GM20000 (cell line): ENCODE measurements at regions not wholly inside any gene's neighbourhood (a gene's known extent, or its start where the extent isn't known, plus 50 kb on each side); places are given as distances from the start of the nearest gene placed in this dataset.

Experiments
- DNase-seq: peaks from one replicate; pipeline ENCODE4 v3.0.0; 2012; ENCODE audit warnings: low spot score
- CTCF ChIP-seq: IDR thresholded peaks from 2 replicates; pipeline ENCODE4 v1.5.1; 2012; ENCODE audit warnings: mild to moderate bottlenecking, control low read depth; ENCODE audit errors: extremely low read depth, missing control alignments

- TF ChIP-seq CTCF = no peak
- DNase-seq = no peak
These were observed 79.0 kb upstream of the VGLL3 start for GRCh38 chr3:87069971-87070370.

GRCh38 chr3:87069021-87069420 is 78.1 kb upstream of the VGLL3 start:
- TF ChIP-seq CTCF = no peak

GRCh38 chr3:87062685-87063084 is 71.7 kb upstream of the VGLL3 start:
- DNase-seq = no peak
- no peak for TF ChIP-seq CTCF

More at GRCh38 chr3:87069021-87069420, 78.1 kb upstream of the VGLL3 start:
- DNase-seq = no peak

- no peak for TF ChIP-seq CTCF
- DNase-seq = no peak
These were observed 66.5 kb upstream of the VGLL3 start for GRCh38 chr3:87057474-87057873.

- DNase-seq = no peak
- TF ChIP-seq CTCF = no peak
These were observed 62.6 kb upstream of the VGLL3 start for GRCh38 chr3:87053553-87053952.

GRCh38 chr3:87052499-87053260 is 61.7 kb upstream of the VGLL3 start:
- no peak for TF ChIP-seq CTCF
- DNase-seq = no peak

- no peak for DNase-seq
- TF ChIP-seq CTCF = no peak
These were observed 56.9 kb upstream of the VGLL3 start for GRCh38 chr3:87047852-87048251.
